Glomerular visceral epithelial cell (primary cell): ENCODE measurements at regions not wholly inside any gene's neighbourhood (a gene's known extent, or its start where the extent isn't known, plus 50 kb on each side); places are given as distances from the start of the nearest gene placed in this dataset.
"Not testable (repeated sequence)": the region's sequence is repeated elsewhere in the genome, so short reads cannot be mapped to it uniquely, and the experiment has no call there.

Source experiments
- DNase-seq: peaks from one replicate; pipeline ENCODE4 v3.0.0-alpha.2; 2016; ENCODE audit errors: extremely low spot score

DNA sequence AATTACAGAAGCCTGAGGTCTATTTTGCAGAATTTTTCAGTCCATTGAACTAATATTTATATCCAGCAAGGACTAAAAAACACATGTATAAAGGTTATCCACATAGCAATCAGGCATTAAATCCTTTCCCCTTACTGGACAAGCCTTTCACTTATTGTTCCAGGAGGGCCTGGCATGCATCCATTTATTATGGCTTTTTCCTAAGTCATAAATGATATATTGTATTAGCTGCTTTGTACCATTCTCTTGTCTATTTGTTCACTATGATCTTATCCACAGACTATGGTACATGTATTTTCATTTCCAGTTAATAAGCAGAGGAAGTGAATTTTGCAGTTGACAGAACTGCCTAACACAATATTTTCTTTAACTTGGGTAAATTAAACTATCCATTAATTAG lies 105.4 kb upstream of the ANK2 start:
- DNase-seq = no peak

DNA sequence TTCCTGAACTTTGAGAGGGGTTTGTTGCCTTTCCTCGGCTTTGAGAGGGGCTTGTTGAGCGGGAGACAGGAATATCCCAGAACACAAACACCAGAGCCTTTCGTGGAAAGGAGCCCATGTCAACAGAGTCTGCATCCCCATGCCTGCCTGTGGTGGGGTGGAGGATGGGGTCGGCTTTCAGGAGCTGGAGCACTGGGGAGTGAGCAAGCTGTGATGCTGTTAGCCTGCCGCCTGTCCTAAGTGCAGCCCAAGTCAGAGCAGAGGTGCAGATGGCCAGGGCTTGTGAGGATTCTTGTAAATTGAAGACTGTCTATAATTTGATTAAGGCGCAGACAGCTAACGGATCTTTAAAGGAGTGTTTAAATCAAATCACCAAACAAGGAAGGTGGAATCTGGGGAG lies 103.3 kb upstream of the ANK2 start:
- no peak for DNase-seq

DNA sequence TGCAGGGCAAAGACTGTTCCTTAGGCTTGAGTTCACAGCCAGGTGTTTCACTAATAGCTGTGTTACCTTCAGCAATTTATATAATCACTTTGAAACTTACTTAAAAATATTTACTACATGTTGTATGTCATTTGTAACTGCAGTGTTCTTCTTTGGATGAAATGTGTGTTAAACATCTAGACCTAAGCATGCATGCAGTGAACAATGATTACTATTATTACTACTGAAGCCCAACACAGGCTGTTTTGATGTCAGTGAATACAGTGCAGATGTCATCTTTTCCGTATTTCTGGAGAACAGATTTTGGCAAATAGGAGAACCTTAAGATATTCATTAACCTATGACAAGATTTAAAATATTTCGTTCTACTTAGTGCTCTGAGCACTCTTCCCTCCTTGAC lies 101.8 kb upstream of the ANK2 start:
- no peak for DNase-seq

DNA sequence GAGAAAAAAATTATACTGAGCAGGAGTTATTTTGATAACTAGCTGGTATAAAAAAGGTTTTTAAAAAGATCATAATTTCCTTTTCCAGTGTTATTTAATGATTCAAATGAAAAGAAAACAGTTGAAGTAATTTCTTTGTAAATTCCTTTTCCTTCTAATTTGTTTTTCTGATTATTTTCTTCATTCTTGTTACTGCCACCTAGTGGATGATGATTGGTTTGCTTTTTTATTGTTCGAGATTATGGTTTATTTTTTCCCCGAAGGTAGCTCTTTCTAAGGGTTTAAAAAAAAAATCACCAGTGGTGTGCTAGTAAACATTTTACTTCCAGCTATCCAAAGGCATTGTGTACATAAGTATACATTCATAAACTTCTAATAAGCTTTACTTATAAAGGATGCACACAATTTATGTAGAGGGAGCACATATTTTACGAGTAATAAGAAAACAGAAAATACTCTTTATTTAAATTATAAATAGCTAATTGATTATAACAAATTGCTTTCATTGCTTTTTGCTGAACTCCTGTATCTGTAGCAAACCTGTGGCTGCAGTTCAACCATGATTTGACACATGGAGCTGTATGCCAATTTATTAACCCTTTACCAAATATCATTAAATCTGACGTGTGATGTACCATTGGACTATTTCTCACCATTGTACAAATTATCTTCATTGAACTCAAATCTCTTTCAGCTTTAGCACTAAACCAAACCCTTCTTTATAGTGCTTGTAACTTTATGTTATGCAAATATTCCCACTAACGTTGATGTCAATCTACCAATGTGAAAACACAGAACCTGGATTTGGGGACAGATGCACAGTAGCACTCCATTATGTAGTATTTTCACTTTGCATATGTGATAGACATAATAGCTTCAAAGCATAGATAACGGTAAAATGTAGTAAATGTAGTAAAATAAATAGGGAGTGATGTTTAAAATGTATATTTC lies 97.8 kb upstream of the ANK2 start:
- peak; percentile 8 for DNase-seq

DNA sequence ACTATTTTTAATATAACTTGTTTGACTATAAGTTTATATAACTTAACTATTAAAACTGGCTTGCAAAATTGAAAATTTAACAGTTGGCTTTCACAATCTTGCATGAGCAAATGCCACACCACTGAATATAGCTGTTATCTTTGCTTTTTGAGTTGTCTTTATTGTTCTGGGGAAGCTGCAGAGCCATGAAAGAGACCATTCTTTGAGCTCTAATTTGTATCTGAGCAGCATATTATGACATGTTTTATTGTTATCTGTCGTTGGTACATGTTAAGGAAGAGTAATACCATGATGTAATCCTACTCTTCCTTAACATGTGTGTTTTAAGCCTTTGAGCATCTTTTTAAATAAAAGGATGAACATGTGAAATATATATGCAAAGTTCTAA lies 97.1 kb upstream of the ANK2 start:
- no peak for DNase-seq

DNA sequence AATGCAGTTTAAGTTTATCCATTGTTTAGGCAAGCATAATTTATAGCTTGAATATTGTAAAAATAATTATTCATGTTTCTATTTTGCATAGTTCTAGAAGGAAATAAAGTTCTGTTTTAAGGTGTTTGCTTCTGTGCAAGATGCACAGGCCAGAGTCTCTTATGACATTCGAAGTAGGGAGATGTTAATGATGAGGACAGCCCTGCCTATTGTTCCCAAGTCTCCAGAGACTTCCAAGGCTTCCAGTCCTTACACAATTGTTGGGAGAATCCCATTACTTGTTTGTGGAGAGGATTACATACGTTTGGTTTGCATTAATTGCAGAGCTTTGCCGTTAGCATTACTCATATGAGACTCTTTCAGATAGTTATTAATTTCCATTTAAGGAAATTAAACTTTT lies 96.2 kb upstream of the ANK2 start:
- no peak for DNase-seq

DNA sequence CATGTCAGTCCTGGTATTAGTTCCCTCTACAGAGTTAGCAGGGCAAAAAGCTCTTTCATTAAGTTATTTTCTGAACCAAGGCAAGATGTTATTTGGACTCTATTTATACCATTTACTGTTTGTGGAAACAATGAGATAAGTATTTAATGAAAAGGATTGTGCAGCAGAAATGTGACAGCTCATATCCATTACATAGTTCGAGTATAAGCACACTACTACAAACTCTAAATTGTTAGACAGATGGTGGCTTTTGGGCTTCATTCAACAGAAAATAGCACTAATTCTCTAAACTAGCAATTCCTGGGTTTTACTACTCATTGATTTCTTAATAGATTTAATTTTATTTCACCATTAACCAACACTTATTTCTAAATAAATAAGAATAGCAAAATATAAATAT lies 95.2 kb upstream of the ANK2 start:
- no peak for DNase-seq

DNA sequence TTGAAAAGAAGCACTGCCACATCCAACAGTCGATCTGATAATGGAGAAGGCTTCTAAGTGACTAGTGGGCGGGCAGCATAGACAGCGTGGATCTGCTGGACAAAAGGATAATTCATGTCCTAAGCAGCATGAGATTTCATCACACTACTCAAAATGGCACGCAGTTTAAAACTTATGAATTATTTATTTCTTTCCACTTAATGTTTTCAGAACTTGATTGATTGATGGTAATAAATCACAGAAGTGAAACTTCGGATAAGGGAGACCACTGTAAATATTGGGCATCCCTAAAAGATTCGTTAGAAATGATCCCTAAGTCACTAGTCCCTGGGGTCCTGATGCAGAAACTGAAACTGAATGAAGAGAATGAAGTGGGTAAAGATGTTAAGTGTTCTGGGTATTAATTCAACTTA lies 93.0 kb upstream of the ANK2 start:
- no peak for DNase-seq

DNA sequence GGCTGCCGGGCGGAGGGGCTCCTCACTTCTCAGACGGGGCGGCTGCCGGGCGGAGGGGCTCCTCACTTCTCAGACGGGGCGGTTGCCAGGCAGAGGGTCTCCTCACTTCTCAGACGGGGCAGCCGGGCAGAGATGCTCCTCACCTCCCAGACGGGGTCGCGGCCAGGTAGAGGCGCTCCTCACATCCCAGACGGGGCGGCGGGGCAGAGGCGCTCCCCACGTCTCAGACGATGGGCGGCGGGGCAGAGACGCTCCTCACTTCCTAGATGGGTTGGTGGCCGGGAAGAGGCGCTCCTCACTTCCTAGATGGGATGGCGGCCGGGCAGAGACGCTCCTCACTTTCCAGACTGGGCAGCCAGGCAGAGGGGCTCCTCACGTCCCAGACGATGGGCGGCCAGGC lies 91.7 kb upstream of the ANK2 start:
- not testable (repeated sequence) for DNase-seq

DNA sequence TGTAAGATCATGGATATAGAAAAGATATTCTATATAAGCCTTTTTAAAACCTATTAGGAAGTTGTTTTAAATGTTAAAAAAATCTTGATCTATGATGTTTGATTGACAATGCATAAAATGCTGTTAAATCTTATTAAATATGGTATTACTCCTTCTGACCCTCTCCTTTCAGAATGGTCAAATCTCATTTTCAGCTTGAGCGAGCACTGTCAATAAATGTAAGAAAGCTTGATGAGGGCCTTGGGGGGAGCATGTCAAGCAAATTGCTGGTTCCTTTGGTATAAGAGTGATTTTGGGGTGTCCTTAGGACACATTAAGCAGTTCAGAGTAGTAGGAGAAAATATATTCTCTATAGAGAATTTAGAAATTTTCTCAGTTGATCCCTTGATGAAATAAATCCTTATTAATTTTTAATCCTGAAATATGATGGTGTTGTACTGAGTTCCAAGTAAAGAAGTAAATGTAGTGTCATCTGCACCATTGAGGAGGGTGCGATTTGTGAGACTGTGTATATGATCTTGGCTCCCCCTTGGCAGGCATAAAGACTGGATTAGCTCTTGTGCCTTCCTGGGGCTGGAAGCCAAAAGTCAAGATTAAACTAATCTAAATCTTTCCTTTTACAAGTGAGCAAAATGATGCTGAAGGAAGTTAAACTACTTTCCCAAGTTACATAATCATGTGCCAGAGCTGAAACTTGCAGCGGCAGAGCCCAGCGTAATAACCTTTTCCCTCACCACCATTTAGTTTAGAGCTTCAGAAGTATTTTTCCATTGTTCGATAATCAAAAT lies 82.6 kb upstream of the ANK2 start:
- no peak for DNase-seq

DNA sequence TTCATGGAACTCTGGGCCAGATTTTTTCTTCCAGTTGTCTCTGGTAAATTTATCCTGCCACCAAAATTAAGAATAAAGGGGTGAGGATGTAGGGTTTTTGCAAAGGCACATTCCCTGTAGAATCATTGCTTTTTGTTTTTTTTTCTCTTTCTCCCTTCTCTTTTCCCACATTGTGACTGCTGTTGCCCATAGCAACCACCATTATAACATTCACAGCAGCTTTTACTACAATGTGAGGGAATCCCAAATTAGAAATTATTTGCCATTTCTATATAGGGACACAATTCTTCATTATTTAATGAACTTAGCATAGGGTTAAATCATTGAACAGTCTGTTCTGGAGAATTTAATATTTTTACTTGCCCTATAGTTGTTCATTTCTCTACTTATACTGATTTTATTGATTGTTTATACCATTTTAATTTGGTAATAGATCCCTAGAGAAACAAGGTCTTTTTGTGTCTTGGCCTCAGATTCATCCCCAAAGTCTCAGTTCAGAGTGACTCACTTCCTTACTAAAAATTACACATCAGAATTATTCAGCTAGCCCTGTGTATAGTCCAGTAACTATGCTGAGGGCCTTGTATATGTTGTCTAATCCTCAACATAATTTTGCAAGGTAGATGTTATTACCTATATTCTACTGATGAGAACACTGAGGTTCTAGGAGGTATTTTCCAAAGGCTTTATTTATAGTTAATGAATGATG lies 80.8 kb upstream of the ANK2 start:
- no peak for DNase-seq

DNA sequence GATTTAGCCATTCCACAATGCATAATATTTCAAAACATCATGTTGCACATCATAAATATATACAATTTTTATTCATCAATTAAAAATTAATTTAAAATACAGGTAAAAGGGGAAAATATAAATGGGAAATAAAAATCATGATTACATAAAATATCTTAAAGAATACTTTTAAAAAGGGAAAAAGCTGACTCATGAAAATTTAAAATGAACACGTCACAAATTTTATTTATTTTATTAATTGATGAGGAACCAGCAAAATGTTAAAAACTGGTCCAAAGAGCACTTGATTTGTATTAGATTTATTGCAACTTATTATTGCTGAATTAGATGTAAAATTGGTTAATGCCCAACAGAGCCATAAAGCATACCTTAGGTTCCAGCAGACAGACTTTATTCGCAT lies 78.5 kb upstream of the ANK2 start:
- no peak for DNase-seq

DNA sequence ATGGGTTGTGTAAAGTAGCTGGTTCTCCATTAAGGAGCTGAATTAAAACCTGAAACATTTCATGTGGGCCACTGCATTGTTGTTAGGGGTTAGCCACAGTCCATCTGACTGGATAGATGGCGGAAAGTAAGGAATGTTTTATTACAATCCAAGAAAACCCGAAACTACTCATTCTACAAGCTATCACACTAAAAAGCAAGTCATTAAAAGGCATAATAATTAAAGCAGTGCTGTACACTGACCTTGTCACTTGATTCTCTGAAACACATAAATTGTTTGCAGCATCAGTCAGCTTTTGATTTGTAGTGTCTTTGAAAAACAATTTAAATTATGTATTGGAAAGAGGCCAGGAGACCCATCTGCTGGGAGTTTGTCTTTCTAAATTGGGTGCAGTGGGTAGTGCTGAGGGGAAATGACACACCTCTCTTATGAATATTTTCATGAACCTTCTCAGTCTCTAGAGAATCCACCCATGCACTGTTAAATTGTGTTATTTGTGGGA lies 75.7 kb upstream of the ANK2 start:
- DNase-seq = no peak

DNA sequence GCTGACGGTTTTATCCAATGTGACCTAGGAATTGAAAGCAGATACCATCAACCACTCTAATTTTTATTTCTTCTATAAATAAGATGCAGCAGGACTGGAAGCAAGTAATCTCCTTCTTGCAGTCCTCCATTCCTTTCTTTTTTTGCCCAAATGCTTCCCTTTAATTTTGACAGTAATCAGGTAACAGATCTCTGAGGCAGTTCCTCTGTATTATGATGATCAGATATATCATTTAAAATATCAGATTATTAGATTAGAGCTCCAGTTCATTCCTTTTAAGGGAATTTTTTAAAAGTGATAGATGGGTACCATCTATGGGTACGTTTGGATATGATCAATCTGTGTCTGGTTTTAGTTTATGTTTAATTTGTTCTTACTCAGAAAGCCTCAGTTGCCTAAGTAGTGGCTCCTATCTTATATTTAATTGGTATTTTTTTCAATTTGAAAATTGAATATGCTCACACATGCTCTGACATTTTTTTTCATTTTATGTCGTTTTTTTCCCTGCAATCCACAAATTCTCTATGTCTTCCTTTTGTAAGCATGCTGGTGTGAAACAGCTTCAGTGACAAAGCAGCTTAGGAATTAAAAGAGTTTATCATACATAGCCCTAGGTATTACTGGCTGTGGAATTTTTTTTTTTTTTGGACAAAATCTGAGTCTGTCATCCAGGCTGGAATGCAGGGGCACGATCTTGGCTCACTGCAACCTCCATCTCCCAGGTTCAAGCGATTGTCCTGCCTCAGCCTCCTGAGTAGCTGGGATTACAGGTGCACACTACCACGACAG lies 73.7 kb upstream of the ANK2 start:
- DNase-seq = no peak

DNA sequence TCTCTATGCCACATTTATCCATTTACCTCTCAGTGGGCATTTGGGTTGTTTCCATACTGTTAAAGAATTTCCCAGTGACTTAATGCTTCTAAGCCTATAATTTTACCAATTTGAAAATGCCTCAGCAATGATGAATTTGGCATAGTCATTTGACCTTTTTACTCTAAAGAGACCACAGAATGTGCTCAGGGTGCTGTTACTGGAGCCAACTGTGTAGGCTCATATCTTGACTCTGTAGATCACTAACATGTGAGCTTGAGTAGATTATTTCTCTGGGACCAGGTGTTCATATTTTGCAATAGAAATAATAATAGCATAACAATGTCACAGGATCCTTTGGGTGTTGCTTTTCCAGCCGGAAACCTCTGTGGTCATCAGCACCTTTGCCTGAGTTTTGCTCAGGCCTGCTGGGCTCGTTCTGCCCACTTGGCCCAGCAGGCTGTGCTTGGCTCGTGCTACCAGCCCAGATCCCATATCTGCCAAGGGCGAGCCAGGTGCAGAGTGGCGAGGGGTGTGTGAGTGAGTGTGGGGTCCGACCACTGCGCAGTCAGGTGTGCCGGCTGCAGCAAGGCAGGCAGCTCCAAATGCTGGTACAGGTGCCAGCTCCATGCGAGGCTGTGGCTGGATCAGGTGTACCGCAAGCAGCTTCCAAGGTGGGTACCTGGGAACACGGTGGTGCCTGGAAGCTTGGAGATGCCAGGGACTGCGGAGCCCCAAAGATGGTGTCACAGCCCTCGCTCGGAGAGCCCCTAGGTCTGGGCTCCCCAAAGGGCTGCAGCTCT lies 70.6 kb upstream of the ANK2 start:
- peak; percentile 46 for DNase-seq

DNA sequence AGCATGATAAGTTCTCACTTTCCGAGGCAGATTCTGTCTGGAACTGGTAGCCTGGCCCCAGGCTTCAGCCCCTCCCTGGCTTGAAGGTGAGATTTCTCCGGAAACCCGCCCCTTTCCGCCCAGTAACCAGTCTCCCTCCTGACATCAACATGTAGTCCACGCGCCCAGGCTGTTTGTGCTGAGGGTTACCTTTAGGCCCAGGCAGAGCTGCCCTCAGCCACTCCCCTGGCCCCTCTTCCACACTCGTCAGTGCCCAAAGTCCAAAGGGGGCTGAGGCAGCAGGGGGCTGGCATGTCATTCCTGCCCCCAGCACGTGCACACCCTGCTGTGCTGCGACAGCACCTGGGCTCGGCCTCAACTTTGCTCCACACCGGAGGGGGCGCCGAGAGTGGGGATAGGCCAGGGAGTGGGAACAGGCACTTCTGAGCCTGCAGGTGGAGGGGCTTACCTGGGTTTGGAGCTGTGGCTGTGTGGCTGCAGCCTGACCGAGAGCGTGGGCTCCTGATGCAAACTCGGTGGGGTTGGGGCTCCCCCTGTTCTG lies 69.5 kb upstream of the ANK2 start:
- no peak for DNase-seq

DNA sequence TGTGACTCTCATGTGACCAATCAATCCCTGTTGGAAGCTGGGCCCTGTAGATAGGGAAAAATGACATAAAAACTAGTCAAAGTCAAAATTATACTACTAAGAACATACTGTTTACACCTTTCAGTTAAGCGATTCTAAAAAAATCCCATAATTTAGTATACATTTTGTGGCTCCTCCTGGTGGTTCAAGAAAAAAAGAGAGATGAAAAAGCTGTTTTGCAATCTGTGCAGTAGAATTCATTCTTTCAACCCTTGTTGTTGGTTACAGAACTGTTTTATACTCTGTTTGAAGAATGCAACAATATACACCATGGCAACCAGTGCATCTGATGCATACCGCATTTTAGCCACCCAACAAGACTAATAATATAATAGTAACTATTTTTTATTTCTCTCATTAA lies 66.8 kb upstream of the ANK2 start:
- DNase-seq = no peak

DNA sequence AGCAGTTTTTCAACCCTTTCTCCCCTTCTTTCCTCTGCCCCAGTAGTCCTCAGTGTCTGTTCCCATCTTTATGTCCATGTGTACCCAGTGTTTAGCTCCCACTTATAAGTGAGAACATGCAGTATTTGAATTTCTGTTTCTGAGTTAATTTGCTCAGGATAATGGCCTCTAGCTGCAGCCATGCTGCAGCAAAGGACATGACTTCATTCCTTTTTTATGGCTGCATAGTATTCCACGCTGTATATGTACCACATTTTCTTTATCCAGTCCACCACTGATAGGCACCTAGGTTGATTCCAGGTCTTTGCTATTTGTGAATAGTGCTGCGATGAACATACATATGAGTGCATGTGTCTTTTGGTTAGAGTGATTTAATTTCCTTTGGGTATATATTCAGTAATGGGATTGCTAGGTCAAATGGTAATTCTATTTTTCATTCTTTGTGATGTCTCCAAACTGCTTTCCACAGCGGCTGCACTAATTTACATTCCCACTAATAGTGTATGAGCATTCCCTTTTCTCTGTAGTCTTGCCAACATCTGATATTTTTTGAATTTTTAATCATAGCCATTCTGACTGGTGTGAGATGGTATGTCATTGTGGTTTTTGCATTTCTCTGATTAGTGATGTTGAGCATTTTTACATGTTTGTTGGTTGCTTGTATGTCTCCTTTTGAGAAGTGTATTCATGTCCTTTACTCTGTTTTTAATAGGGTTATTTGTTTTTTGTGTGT lies 54.6 kb upstream of the ANK2 start:
- DNase-seq = no peak
